ENCODE measurements at regions not wholly inside any gene's neighbourhood (a gene's known extent, or its start where the extent isn't known, plus 50 kb on each side); places are given as distances from the start of the nearest gene placed in this dataset.

DNA sequence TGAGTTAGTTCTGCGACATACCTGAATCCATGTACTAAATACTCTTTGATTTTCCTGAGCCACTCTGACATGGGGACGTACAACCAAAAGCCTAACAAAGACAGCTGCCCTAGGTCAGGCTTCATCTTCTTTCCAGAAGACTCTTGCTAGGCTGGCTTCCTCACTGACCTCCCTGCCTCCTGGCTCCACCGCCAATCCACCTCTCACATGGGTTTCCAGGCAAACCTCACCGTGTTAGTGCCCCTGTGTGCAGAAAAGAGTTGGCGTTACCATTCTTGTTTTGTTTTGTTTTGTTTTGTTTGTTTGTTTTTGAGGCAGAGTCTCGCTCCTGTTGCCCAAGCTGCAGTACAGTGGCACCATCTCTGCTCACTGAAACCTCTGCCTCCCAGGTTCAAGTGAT lies 135.3 kb downstream of the WSCD1 start:
- Histone ChIP-seq H3K27ac (ENCODE audit: low read depth in 1 of 2, low read length in 2 of 2) (no peak overlapping the region), H3K36me3 (ENCODE audit: insufficient read depth, low read length) (no peaks in the 10 kb centered on the region), H3K4me3 (ENCODE audit: low read length) (no peak overlapping the region), H3K4me1 (ENCODE audit: insufficient read depth, low read length) (no peaks in the 10 kb centered on the region), H3K9me3 (ENCODE audit: control insufficient read depth in 1 of 2, insufficient read depth in 1 of 2, low read length in 2 of 2) (peaks cover 0 to 5% of the 10 kb centered on the region in 2 experiments), H3K27me3 (ENCODE audit: control insufficient read depth in 1 of 2, insufficient read depth in 2 of 2, low read length in 2 of 2) (peaks cover 3 to 14% of the 10 kb centered on the region in 2 experiments)
- H3K4me3 Mint-ChIP-seq, result no peak overlapping the region
- peaks cover 2% of the 10 kb centered on the region for H3K9me3 Mint-ChIP-seq
- intact Hi-C loops (cut with DNase I, micrococcal nuclease), result no loop called here
- ChIA-PET POLR2A (no interaction called here), CTCF (no interaction called here)
- H3K27me3 Mint-ChIP-seq, result peaks cover 42% of the 10 kb centered on the region
- no peaks in the 10 kb centered on the region for H3K36me3 Mint-ChIP-seq (ENCODE audit: low read depth)
- H3K4me1 Mint-ChIP-seq (ENCODE audit: low read depth), result no peaks in the 10 kb centered on the region
- ATAC-seq (ENCODE audit: poor library complexity) (no peak), DNase-seq (no peak)
- TF ChIP-seq, protein P1, sequence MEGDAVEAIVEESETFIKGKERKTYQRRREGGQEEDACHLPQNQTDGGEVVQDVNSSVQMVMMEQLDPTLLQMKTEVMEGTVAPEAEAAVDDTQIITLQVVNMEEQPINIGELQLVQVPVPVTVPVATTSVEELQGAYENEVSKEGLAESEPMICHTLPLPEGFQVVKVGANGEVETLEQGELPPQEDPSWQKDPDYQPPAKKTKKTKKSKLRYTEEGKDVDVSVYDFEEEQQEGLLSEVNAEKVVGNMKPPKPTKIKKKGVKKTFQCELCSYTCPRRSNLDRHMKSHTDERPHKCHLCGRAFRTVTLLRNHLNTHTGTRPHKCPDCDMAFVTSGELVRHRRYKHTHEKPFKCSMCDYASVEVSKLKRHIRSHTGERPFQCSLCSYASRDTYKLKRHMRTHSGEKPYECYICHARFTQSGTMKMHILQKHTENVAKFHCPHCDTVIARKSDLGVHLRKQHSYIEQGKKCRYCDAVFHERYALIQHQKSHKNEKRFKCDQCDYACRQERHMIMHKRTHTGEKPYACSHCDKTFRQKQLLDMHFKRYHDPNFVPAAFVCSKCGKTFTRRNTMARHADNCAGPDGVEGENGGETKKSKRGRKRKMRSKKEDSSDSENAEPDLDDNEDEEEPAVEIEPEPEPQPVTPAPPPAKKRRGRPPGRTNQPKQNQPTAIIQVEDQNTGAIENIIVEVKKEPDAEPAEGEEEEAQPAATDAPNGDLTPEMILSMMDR (IDR thresholded peaks at IDR 0.05), result no peak
- H3K27ac Mint-ChIP-seq, result no peak overlapping the region

DNA sequence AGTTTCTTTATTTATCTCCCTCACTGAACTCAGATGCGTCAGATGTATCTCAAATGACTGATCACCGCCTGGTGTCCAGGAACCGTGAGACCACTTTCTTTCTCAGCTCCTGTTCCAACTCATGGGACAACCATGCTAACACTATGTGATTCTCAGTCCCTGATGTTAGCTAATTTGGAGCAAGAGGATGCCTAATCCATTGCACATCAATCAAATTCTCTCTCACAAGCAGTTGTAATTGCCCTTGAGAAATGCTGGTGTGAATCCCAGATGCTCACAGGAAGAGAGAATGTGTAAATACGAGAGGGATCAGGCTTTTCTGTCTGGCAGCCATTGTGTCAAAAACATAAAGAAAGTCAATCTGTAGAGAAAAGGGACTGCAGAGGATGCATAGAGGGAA lies 134.9 kb downstream of the WSCD1 start:
- ATAC-seq (ENCODE audit: poor library complexity) (no peak), DNase-seq (no peak)
- H3K9me3 ChIP-seq (ENCODE audit: control insufficient read depth in 1 of 2, insufficient read depth in 1 of 2, low read length in 2 of 2), result peaks cover 0 to 5% of the 10 kb centered on the region in 2 experiments
- Mint-ChIP-seq H3K4me3 (no peak overlapping the region), H3K27ac (no peak overlapping the region), H3K27me3 (peaks cover 39% of the 10 kb centered on the region), H3K9me3 (peaks cover 2% of the 10 kb centered on the region), H3K4me1 (ENCODE audit: low read depth) (no peaks in the 10 kb centered on the region), H3K36me3 (ENCODE audit: low read depth) (no peaks in the 10 kb centered on the region)
- intact Hi-C loops (cut with DNase I, micrococcal nuclease), result no loop called here
- peaks cover 3 to 12% of the 10 kb centered on the region in 2 experiments for H3K27me3 ChIP-seq (ENCODE audit: control insufficient read depth in 1 of 2, insufficient read depth in 2 of 2, low read length in 2 of 2)
- no peaks in the 10 kb centered on the region for H3K4me1 ChIP-seq (ENCODE audit: insufficient read depth, low read length)
- no peak overlapping the region for H3K4me3 ChIP-seq (ENCODE audit: low read length)
- H3K27ac ChIP-seq (ENCODE audit: low read depth in 1 of 2, low read length in 2 of 2), result no peak overlapping the region
- ChIA-PET POLR2A (no interaction called here), CTCF (no interaction called here)
- no peaks in the 10 kb centered on the region for H3K36me3 ChIP-seq (ENCODE audit: insufficient read depth, low read length)
- TF ChIP-seq, protein P1 (IDR thresholded peaks at IDR 0.05), result no peak

- ATAC-seq (ENCODE audit: poor library complexity) (no peak), DNase-seq (no peak)
- TF ChIP-seq, protein P1 (IDR thresholded peaks at IDR 0.05), result no peak
- POLR2A ChIA-PET, result no interaction called here
- H3K9me3 Mint-ChIP-seq, result peaks cover 2% of the 10 kb centered on the region
- no peak overlapping the region for H3K27ac ChIP-seq (ENCODE audit: low read depth in 1 of 2, low read length in 2 of 2)
- peaks cover 0 to 5% of the 10 kb centered on the region in 2 experiments for H3K9me3 ChIP-seq (ENCODE audit: control insufficient read depth in 1 of 2, insufficient read depth in 1 of 2, low read length in 2 of 2)
- H3K4me3 ChIP-seq (ENCODE audit: low read length), result no peak overlapping the region
- CTCF ChIA-PET, result no interaction called here
- no peak overlapping the region for H3K4me3 Mint-ChIP-seq
- H3K4me1 Mint-ChIP-seq (ENCODE audit: low read depth), result no peaks in the 10 kb centered on the region
- intact Hi-C loops (cut with DNase I, micrococcal nuclease), result no loop called here
- H3K27me3 Mint-ChIP-seq, result peaks cover 36% of the 10 kb centered on the region
- H3K27ac Mint-ChIP-seq, result no peak overlapping the region
- H3K27me3 ChIP-seq (ENCODE audit: control insufficient read depth in 1 of 2, insufficient read depth in 2 of 2, low read length in 2 of 2), result peaks cover 3 to 14% of the 10 kb centered on the region in 2 experiments
- no peaks in the 10 kb centered on the region for H3K36me3 ChIP-seq (ENCODE audit: insufficient read depth, low read length)
- H3K4me1 ChIP-seq (ENCODE audit: insufficient read depth, low read length), result no peaks in the 10 kb centered on the region
- no peaks in the 10 kb centered on the region for H3K36me3 Mint-ChIP-seq (ENCODE audit: low read depth)
Observed at GRCh38 chr17:6204203-6204722, 134.1 kb downstream of the WSCD1 start.
